GM21576 (cell line): ENCODE measurements at regions not wholly inside any gene's neighbourhood (a gene's known extent, or its start where the extent isn't known, plus 50 kb on each side); places are given as distances from the start of the nearest gene placed in this dataset.
"Not testable (repeated sequence)": the region's sequence is repeated elsewhere in the genome, so short reads cannot be mapped to it uniquely, and the experiment has no call there.

ENCODE experiments used
- ATAC-seq: cut with Tn5 transposase; IDR thresholded peaks from one replicate; pipeline ENCODE4 v1.9.1; 2021; ENCODE audit warnings: mild to moderate bottlenecking, moderate library complexity; ENCODE audit not compliant: unreplicated experiment

GRCh38 chr11:81634483-81634882 lies 1099.2 kb downstream of the FAM181B start:
- ATAC-seq: no peak

- no peak for ATAC-seq
Observed at GRCh38 chr11:81602508-81602907, 1131.2 kb downstream of the FAM181B start.

GRCh38 chr11:81596704-81597103 lies 1137.0 kb downstream of the FAM181B start:
- ATAC-seq: no peak

- ATAC-seq: no peak
Observed at GRCh38 chr11:81585390-81585933, 1148.2 kb downstream of the FAM181B start.

- no peak for ATAC-seq
Observed at GRCh38 chr11:81579339-81579738, 1154.3 kb downstream of the FAM181B start.

GRCh38 chr11:81578571-81578970 lies 1155.1 kb downstream of the FAM181B start:
- ATAC-seq: no peak

GRCh38 chr11:81574301-81574700 lies 1159.4 kb downstream of the FAM181B start:
- no peak for ATAC-seq

GRCh38 chr11:81573367-81573766 lies 1160.3 kb downstream of the FAM181B start:
- ATAC-seq: no peak

- no peak for ATAC-seq
Observed at GRCh38 chr11:81570669-81571068, 1163.0 kb downstream of the FAM181B start.

- ATAC-seq: no peak
Observed at GRCh38 chr11:81569999-81570398, 1163.7 kb downstream of the FAM181B start.

GRCh38 chr11:81568918-81569317 lies 1164.7 kb downstream of the FAM181B start:
- no peak for ATAC-seq

- ATAC-seq: no peak
Observed at GRCh38 chr11:81548123-81548522, 1185.5 kb downstream of the FAM181B start.

- ATAC-seq: not testable (repeated sequence)
Observed at GRCh38 chr11:81539806-81540205, 1193.9 kb downstream of the FAM181B start.

- ATAC-seq: no peak
Observed at GRCh38 chr11:81515566-81515965, 1218.1 kb downstream of the FAM181B start.

- ATAC-seq: peak; percentile 77
Observed at GRCh38 chr11:81497202-81497804, 1236.4 kb downstream of the FAM181B start.

- no peak for ATAC-seq
Observed at GRCh38 chr11:81496601-81497000, 1237.1 kb downstream of the FAM181B start.

GRCh38 chr11:81495699-81496292 lies 1237.9 kb downstream of the FAM181B start:
- ATAC-seq: no peak

- ATAC-seq: no peak
Observed at GRCh38 chr11:81494431-81494830, 1239.2 kb downstream of the FAM181B start.

- ATAC-seq: no peak
Observed at GRCh38 chr11:81492923-81493445, 1240.7 kb downstream of the FAM181B start.

- no peak for ATAC-seq
Observed at GRCh38 chr11:81487109-81487508, 1246.6 kb downstream of the FAM181B start.

GRCh38 chr11:81484196-81484595 lies 1249.5 kb downstream of the FAM181B start:
- ATAC-seq: no peak

- no peak for ATAC-seq
Observed at GRCh38 chr11:81477277-81477676, 1256.4 kb downstream of the FAM181B start.
